Suprapubic skin (tissue), 3 donors: ENCODE measurements at regions not wholly inside any gene's neighbourhood (a gene's known extent, or its start where the extent isn't known, plus 50 kb on each side); places are given as distances from the start of the nearest gene placed in this dataset.

Experiments
- POLR2AphosphoS5 ChIP-seq, 3 donors: sonication (generic); formaldehyde crosslinking; IDR thresholded peaks; one replicate each; pipeline ENCODE4 v1.6.1; 2017; ENCODE audit warnings: antibody characterized with exemption in 3 of 3
- TF ChIP-seq, protein P1 (sequence below), 2 donors: fragments of 200-600 bp in 1 of 2; fragments of 450-650 bp in 1 of 2; sonication (generic) in 1 of 2; IDR thresholded peaks; one replicate each; pipeline ENCODE4 v1.5.1; 2016 to 2019; ENCODE audit warnings: antibody characterized with exemption in 2 of 2, mild to moderate bottlenecking in 1 of 2, moderate library complexity in 1 of 2

DNA sequence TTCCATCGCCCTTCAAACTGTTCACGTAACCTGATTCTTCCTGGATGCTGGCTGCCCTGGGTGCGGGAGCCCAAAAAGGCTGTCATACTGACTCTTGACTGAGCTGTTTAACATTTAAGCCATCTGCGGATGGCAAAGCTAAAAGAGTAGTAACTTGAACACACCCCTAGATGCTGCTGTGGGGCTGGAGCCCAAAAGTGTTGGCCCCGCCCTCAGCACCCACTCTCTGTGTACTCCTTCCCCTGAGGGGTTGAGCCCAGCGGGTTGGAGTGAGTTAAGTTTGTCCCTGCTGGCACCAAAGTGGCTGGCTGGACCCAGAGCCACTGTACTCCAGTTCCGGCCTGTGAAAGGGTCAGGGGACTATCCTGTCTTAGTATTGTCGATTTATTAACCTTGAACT, 640.6 kb downstream of the PTPRU start:
- no peak for TF ChIP-seq POLR2AphosphoS5 (IDR thresholded peaks at IDR 0.05)
- TF ChIP-seq, protein P1, sequence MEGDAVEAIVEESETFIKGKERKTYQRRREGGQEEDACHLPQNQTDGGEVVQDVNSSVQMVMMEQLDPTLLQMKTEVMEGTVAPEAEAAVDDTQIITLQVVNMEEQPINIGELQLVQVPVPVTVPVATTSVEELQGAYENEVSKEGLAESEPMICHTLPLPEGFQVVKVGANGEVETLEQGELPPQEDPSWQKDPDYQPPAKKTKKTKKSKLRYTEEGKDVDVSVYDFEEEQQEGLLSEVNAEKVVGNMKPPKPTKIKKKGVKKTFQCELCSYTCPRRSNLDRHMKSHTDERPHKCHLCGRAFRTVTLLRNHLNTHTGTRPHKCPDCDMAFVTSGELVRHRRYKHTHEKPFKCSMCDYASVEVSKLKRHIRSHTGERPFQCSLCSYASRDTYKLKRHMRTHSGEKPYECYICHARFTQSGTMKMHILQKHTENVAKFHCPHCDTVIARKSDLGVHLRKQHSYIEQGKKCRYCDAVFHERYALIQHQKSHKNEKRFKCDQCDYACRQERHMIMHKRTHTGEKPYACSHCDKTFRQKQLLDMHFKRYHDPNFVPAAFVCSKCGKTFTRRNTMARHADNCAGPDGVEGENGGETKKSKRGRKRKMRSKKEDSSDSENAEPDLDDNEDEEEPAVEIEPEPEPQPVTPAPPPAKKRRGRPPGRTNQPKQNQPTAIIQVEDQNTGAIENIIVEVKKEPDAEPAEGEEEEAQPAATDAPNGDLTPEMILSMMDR (IDR thresholded peaks at IDR 0.05), result no peak
